Upper lobe of left lung (tissue), 4 donors: ENCODE measurements at regions not wholly inside any gene's neighbourhood (a gene's known extent, or its start where the extent isn't known, plus 50 kb on each side); places are given as distances from the start of the nearest gene placed in this dataset.
"Not testable (repeated sequence)": the region's sequence is repeated elsewhere in the genome, so short reads cannot be mapped to it uniquely, and the experiment has no call there.

Source experiments
- CTCF ChIP-seq, 6 experiments: fragments of 450-650 bp in 4 of 6; fragments of 200-600 bp in 2 of 6; sonication (generic) in 2 of 6; IDR thresholded peaks; one replicate each; pipeline ENCODE4 v1.5.1; 2016 to 2019; ENCODE audit warnings: antibody characterized with exemption in 6 of 6
- POLR2AphosphoS5 ChIP-seq, 2 donors: sonication (generic); formaldehyde crosslinking; IDR thresholded peaks; one replicate each; pipeline ENCODE4 v1.5.1; 2017; ENCODE audit warnings: antibody characterized with exemption in 2 of 2

GRCh38 chr4:104581476-104581875 lies 86.8 kb upstream of the CXXC4 start:
- not testable (repeated sequence) for TF ChIP-seq CTCF, POLR2AphosphoS5 (IDR thresholded peaks at IDR 0.05)
